ENCODE measurements at regions not wholly inside any gene's neighbourhood (a gene's known extent, or its start where the extent isn't known, plus 50 kb on each side); places are given as distances from the start of the nearest gene placed in this dataset.
A peak's percentile ranks its signal among the peaks of the same experiment; 100 is the strongest.

DNA sequence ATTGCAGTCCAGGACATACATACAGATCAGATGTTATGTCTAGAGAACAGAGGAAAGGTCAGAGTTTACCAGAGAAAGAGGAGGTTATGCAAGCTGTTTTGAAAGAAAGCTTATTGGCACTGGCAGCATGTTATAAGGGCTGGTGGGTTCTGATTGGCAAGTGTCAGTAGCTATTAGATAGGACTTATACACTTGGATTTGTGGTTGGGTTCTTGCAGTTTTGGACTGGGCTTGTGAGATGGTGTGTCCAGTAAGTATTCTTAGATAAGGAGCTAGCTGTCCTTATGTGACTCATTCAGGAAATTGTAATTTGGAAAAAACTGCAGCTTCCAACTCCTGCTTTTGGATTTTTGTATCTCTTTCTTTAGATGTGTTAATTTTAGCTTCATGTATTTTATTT, 130.7 kb upstream of the NAMPT start:
- DNase-seq = no peak

DNA sequence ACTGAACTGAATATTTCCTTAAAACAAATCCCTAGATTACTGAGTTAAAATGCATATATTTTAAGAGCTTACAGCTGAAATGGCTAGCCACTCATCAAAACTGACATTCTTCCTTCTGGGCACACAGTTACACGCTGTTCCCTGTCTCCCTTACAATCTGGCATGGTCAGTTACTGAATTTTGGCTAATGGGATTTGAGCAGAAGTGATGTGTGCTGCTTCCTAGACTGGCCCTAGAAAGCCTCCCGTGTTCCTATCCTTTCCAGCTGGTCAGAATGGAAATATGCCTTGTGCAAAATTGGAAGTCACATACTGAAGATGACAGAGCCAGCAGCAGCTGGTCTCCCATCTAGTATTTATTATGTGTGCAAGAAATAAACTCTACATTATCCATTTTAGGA, 128.7 kb upstream of the NAMPT start:
- DNase-seq = no peak

GRCh38 chr7:106405697-106406141, 120.9 kb upstream of the NAMPT start:
- no peak for DNase-seq

DNA sequence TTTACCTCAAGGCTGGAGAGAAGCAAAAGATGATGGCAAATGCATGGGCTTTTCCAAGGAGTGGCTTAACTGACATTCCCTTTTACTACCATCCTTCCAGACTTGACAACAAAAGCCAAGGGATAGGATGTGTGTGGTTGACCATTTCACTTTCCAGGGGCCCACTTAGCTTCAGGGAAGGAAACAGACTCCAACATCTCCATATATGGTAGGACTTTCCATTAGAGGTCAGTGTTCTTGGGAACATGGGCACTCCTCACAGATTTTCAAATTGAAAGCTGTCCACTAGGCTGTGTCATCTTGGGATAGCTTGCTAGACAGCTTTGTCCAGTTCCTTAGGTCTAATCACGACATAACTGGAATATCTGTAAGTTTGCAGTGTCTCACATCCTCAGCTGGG, 118.1 kb upstream of the NAMPT start:
- DNase-seq = no peak

DNA sequence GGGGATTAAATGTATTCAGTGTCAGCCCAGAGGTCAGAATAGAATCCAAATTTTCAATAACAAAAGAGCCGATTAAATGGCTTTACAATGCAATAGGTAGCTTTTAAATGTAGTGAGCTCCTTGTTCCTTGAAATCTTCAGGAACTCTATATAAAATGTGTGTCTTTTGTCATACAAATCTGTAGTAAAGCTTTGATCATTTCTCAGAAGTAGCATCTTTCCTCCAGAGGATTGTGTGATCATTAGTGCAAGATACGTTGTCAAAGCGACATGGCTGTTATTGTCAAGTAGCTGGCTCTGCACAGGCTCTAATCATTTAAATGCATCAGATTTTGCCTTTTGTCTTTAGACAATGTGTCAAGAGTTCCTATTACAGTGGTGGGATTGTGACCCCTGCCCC, 116.1 kb upstream of the NAMPT start:
- DNase-seq = no peak

DNA sequence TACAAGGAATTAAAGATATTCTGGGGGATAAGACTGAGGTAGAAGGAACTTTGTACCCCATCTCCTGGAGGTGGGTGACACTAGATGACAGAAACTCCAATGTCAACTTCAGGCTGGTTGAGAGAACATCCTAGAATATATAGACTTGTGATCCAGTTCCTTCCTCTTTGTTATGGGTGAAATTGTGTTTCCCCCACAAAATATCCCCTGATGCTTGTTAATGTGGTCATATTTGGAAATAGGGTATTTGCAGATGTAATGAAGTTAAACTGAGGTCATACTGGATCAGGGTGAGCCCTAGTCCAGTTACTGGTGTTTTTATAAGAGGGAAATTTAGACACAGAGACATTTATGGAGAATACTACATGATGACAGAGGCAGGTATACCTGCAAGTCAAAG, 114.0 kb upstream of the NAMPT start:
- DNase-seq = no peak

GRCh38 chr7:106397994-106398393, 113.2 kb upstream of the NAMPT start:
- no peak for DNase-seq

- no peak for DNase-seq
These were observed 109.7 kb upstream of the NAMPT start for GRCh38 chr7:106394526-106394925.

DNA sequence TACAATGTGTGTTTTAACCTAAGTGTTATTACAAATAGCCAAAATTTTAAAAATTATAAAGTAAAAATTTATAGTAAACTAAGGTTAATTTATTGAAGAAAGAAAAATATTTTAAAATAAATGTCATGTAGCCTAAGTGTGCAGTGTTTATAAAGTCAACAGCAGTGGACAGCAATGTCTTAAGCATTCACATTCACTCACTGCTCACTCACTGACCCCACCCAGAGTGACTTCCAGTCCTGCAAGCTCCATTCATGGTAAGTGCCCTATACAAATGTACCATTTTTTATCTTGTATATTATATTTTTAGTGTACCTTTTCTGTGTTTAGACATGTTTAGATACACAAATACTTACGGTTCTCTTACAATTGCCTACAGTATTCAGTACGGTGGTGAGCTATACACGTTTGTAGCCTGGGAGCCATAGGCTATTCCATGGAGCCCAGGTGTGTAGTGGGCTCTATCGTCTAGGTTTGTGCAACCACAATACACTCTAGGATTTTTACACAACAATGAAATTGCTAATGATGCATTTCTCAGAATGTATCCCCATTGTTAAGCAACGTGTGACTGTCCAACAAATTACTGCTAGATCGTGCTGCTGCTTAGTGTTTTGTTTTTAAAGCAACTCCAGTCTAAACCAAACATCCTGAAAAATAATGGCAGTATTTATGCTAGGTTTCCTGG, 108.9 kb upstream of the NAMPT start:
- DNase-seq = no peak

DNA sequence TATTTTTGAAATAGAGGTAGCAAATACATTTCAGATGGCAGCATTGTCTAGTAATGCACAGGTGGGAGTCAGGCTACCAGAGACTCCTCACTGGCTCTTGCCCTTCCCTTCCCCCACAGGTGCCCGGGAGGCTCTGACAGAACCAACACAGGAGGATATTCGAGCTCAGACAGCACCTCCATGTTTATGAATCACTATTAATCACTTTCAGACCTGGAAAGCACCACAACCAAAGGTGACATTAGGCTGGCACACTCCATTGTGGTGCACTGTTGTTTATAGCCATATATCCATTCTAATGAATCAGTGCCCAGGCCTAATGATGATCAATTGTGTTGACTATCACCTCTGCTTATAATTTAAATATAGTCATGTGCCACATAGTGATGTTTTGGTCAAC, 107.8 kb upstream of the NAMPT start:
- DNase-seq = peak in 1 of 2 experiments; percentile 4

DNA sequence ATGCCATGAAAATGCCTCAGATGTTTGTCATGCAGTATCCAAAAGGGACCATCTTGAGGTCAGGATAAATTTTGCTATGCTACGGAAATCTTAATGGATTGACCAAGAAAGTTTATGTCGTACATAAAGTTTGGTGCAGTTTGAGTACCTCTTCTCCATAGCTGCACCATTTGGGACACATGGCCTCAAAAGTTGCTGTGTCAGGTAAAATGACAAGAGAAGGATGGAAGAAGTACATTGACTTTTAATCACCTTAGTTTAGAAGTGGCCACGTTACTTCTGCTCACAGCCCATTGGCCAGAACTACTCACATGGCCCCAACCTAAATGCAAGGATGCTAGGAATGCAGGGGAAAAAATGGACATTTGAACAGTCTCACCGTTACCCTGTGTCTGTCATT, 107.4 kb upstream of the NAMPT start:
- no peak for DNase-seq

- peak in 1 of 2 experiments; percentile 4 for DNase-seq
These were observed 102.2 kb upstream of the NAMPT start for GRCh38 chr7:106386958-106387357.

GRCh38 chr7:106384373-106384772, 99.6 kb upstream of the NAMPT start:
- DNase-seq = no peak

- DNase-seq = no peak
These were observed 98.1 kb upstream of the NAMPT start for GRCh38 chr7:106382929-106383328.

GRCh38 chr7:106382129-106382528, 97.3 kb upstream of the NAMPT start:
- DNase-seq = no peak

- DNase-seq = no peak
These were observed 96.5 kb upstream of the NAMPT start for GRCh38 chr7:106381252-106381651.

DNA sequence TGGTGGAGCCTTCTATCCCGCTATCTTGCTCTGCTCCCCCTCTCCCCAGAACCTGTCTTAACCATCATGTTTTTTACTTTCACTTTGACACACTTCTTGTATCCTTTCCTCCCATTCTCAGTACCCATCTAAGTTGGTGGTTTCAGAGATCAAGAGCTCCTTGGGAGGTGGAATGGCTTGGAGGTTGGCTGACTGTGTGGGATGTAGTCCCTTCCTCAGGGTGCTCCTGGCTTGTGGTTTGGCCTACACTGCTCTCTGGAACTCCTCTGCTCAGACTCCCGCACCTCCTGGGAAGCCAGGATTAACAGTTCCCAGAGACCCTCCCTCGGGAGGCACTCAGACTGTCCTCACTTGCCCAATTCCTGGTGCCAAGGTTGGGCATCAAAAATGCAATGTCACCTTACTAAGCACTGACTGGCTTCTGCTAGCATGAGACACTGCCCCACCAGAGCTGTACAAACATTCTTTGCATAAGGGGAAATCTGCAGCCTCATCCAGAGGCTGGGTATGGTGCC, 93.1 kb upstream of the NAMPT start:
- DNase-seq = no peak

DNA sequence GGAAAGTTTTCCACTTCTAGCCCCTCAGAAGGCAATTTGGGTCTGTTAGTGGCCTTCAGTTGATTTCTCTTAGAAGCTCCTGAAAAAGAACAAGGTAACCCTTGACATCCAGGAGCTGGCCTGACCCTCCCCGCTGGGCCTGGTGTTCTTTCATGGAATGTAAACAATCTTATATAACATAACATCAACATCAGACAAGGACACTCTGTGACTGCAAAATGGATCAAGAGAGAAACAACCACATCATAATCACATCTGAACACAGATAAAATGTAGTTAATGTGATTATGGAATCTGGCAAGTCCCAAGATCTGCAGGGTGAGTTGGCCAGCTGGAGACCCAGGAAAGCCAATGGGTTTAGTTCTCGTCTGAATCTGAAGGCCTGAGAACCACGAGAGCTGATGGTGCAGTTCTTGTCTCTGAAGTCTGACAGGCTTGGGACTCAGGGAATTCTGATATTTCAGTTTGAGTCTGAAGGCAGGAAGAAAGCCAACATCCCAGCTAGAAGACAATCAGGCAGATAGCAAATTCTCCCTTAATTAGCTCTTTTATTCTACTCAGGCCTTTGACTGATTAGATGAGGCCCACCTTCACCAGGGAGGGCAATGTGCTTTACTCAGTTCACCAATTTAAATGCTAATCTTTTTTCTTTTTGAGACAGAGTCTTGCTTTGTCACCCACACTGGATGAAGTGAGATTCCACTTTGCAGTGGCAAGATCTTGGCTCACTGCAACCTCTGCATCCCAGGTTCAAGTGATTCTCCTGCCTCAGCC, 91.4 kb upstream of the NAMPT start:
- DNase-seq = no peak

GRCh38 chr7:106375499-106375898, 90.7 kb upstream of the NAMPT start:
- DNase-seq = no peak

GRCh38 chr7:106374437-106374836, 89.7 kb upstream of the NAMPT start:
- no peak for DNase-seq

DNA sequence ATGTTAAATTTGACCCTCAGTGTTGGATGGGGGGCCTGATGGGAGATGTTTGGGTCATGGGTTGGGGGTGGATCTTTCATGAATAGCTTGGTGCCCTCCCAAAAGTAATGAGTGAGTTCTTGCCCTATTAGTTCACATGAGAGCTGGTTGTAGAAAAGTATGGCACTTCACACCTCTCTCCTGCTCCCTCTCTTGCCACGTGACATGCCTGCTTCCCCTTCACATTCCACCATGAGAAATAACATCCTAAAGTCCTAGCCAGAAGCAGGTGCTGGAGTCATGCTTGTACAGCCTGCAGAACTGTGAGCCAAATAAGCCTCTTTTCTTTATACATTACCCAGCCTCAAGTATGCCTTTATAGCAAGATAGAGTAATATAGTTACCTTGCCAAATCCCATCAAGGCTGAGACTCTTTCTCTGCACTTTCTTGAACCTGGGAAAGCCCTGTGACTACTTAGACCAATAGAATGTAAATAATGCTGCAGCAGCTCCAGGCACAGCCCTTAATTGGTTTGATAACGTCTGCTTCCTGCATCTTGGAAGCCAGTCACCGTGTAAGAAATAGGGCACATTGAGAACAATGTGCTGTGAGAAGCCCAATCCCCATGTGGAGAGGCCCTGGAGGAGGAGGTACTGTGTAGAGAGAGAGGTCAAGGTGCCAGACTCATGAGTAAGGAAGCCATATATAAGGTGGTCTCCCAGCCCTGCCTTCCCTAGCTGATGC, 88.0 kb upstream of the NAMPT start:
- no peak for DNase-seq

DNA sequence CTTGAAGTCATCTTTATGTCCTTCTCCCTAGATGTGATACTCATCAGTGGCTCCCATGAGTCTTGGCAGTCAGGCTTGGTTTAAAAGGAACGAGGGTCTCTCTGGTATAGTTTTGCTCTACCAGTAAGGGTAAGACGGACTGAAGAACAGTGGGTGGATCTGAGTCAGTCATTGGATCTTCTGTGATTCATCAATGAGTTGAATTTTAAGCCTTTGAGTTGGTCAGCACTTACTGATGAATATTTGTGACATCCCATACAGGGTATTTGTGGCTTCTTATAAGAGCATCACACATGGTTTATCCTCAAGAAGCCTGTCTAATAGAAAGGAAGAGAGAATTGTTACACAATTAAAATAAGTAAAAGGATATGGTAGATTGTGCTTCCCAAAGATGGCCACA, 87.3 kb upstream of the NAMPT start:
- DNase-seq = no peak

DNA sequence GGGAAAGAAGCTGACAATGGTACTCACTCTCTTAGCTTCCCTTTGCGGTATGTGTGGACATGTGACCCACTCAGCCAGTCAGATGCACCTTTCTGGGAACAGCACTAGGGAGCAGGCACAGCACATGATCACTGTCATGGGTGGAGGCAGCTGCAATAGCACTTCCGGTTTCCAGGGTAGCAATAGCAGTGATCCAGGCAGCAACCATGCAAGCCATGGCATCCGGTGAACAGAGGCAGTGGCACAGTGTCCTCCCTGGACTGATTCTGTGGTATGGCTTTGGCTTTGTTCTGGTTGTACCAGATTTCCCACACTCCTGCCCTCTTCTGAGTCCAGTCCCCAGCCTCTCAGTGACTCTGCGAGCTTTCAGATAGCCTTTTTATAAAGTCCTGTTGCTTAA, 86.8 kb upstream of the NAMPT start:
- no peak for DNase-seq

- no peak for DNase-seq
These were observed 85.8 kb upstream of the NAMPT start for GRCh38 chr7:106370542-106370941.
